HEK293 (cell line): ENCODE measurements at regions not wholly inside any gene's neighbourhood (a gene's known extent, or its start where the extent isn't known, plus 50 kb on each side); places are given as distances from the start of the nearest gene placed in this dataset.

Experiments
- CTCF ChIA-PET: fragments of 350-600 bp; formaldehyde crosslinking; extraction: SDS; loops from one replicate; lab custom pipeline; 2021; ENCODE audit warnings: antibody characterized with exemption; lab: Yijun Ruan, JAX
- POLR2A ChIA-PET: fragments of 300-600 bp; formaldehyde crosslinking; extraction: SDS; loops from one replicate; lab custom pipeline; 2020; ENCODE audit warnings: antibody characterized with exemption, inconsistent platforms; lab: Yijun Ruan, JAX
- H3K27ac ChIP-seq: fragments of 200-500 bp; sonication (Bioruptor generic); 2 replicates; pipeline ENCODE4 v1.5.1; 2014; ENCODE audit warnings: low read depth, low read length, control low read depth, inconsistent platforms; ENCODE audit errors: extremely low read depth
- H3K36me3 ChIP-seq, 2 experiments: fragments of 200-500 bp in 1 of 2; sonication (Bioruptor generic) in 1 of 2; 1 replicate in 1 of 2; 2 replicates in 1 of 2; pipeline ENCODE4 v1.5.1; 2014 to 2017; ENCODE audit warnings: inconsistent platforms in 2 of 2, low read length in 2 of 2; ENCODE audit not compliant: control insufficient read depth in 2 of 2, insufficient read depth in 1 of 2
- H3K4me1 ChIP-seq: fragments of 200-500 bp; sonication (Bioruptor generic); 2 replicates; pipeline ENCODE4 v1.5.1; 2014; ENCODE audit warnings: mild to moderate bottlenecking, low read length, inconsistent platforms; ENCODE audit not compliant: control insufficient read depth, insufficient read depth
- H3K4me3 ChIP-seq: 2 replicates; pipeline ENCODE4 v1.5.1; 2011; ENCODE audit warnings: low read depth, mild to moderate bottlenecking, control low read depth, low read length, moderate library complexity
- H3K9me3 ChIP-seq: fragments of 200-500 bp; sonication (Bioruptor generic); 2 replicates; pipeline ENCODE4 v1.5.1; 2014; ENCODE audit warnings: low read depth, low read length, inconsistent platforms; ENCODE audit not compliant: control insufficient read depth, insufficient read depth
- GLI2 ChIP-seq: fragments of 450-650 bp; formaldehyde crosslinking; IDR thresholded peaks from 2 replicates; pipeline ENCODE4; 2017; ENCODE audit warnings: missing biosample characterization, missing genetic modification characterization, low read depth, borderline replicate concordance
- KLF16 ChIP-seq: fragments of 450-650 bp; formaldehyde crosslinking; IDR thresholded peaks from 2 replicates; pipeline ENCODE4 v1.5.1; 2017; ENCODE audit warnings: missing biosample characterization, missing genetic modification characterization
- PRDM6 ChIP-seq: fragments of 450-650 bp; formaldehyde crosslinking; IDR thresholded peaks from 2 replicates; pipeline ENCODE4 v1.5.1; 2017; ENCODE audit warnings: missing biosample characterization, missing genetic modification characterization
- SETDB1 ChIP-seq: IDR thresholded peaks from one replicate; pipeline ENCODE4 v1.6.1; 2017; ENCODE audit warnings: mild to moderate bottlenecking, low read length, moderate library complexity, mixed read lengths; ENCODE audit not compliant: insufficient read length
- ZNF10 ChIP-seq: fragments of 450-650 bp; formaldehyde crosslinking; IDR thresholded peaks from 2 replicates; pipeline ENCODE4 v1.5.1; 2017; ENCODE audit warnings: missing biosample characterization, missing genetic modification characterization
- ZNF157 ChIP-seq: fragments of 450-650 bp; formaldehyde crosslinking; IDR thresholded peaks from 2 replicates; pipeline ENCODE4 v1.5.1; 2016; ENCODE audit warnings: missing biosample characterization, missing genetic modification characterization
- ZNF202 ChIP-seq: fragments of 450-650 bp; formaldehyde crosslinking; IDR thresholded peaks from 2 replicates; pipeline ENCODE4 v1.5.1; 2016; ENCODE audit warnings: missing biosample characterization, missing genetic modification characterization, borderline replicate concordance
- ZNF239 ChIP-seq: fragments of 450-650 bp; formaldehyde crosslinking; IDR thresholded peaks from 2 replicates; pipeline ENCODE4 v1.5.1; 2016; ENCODE audit warnings: missing biosample characterization, missing genetic modification characterization
- ZNF292 ChIP-seq: fragments of 450-650 bp; formaldehyde crosslinking; IDR thresholded peaks from 2 replicates; pipeline ENCODE4 v1.5.1; 2016; ENCODE audit warnings: low read depth, missing biosample characterization, missing genetic modification characterization, borderline replicate concordance
- ZNF366 ChIP-seq: fragments of 450-650 bp; formaldehyde crosslinking; conservative IDR thresholded peaks from 2 replicates; pipeline ENCODE4 v1.5.1; 2016; ENCODE audit warnings: missing biosample characterization, missing genetic modification characterization
- ZNF391 ChIP-seq: fragments of 450-650 bp; formaldehyde crosslinking; IDR thresholded peaks from 2 replicates; pipeline ENCODE4 v1.5.1; 2016; ENCODE audit warnings: low read depth, missing biosample characterization, missing genetic modification characterization, borderline replicate concordance
- ZNF426 ChIP-seq: fragments of 450-650 bp; formaldehyde crosslinking; IDR thresholded peaks from 2 replicates; pipeline ENCODE4 v1.5.1; 2017; ENCODE audit warnings: missing biosample characterization, missing genetic modification characterization, mild to moderate bottlenecking, inconsistent platforms, moderate library complexity
- ZNF529 ChIP-seq: fragments of 450-650 bp; formaldehyde crosslinking; IDR thresholded peaks from 2 replicates; pipeline ENCODE4 v1.5.1; 2017; ENCODE audit warnings: missing genetic modification characterization, missing biosample characterization; ENCODE audit not compliant: insufficient replicate concordance
- ZNF791 ChIP-seq: fragments of 450-650 bp; formaldehyde crosslinking; IDR thresholded peaks from 2 replicates; pipeline ENCODE4 v1.5.1; 2016; ENCODE audit warnings: missing biosample characterization, missing genetic modification characterization

GRCh38 chr12:94039199-94039840, 109.1 kb upstream of the PLXNC1 start:
- CTCF ChIA-PET: no interaction called here
- no peaks in the 10 kb centered on the region for H3K9me3 ChIP-seq
- no peaks in the 10 kb centered on the region for H3K36me3 ChIP-seq
- H3K4me1 ChIP-seq: no peaks in the 10 kb centered on the region
- POLR2A ChIA-PET: no interaction called here
- TF ChIP-seq SETDB1 (peak; percentile 47), ZNF10 (tag by site-specific recombination) (peak; percentile 71; the same call in 1 of the 2 replicates), ZNF292 (tag by site-specific recombination) (no peak), PRDM6 (tag by site-specific recombination) (no peak)
- TF ChIP-seq, all 188 proteins: peak for 2
- Histone ChIP-seq H3K27ac (no peak overlapping the region), H3K4me3 (no peak overlapping the region)

- no peak overlapping the region for H3K27ac ChIP-seq
- no peaks in the 10 kb centered on the region for H3K36me3 ChIP-seq
- POLR2A ChIA-PET: no interaction called here
- no peak overlapping the region for H3K4me3 ChIP-seq
- no peaks in the 10 kb centered on the region for H3K9me3 ChIP-seq
- TF ChIP-seq ZNF529 (tag by site-specific recombination): no peak
- no peaks in the 10 kb centered on the region for H3K4me1 ChIP-seq
- CTCF ChIA-PET: no interaction called here
These were observed 108.5 kb upstream of the PLXNC1 start for GRCh38 chr12:94039914-94040313.

- H3K4me1 ChIP-seq: no peaks in the 10 kb centered on the region
- CTCF ChIA-PET: no interaction called here
These were observed 106.5 kb upstream of the PLXNC1 start for GRCh38 chr12:94041850-94042249.

GRCh38 chr12:94042321-94042720, 106.1 kb upstream of the PLXNC1 start:
- H3K27ac ChIP-seq: no peak overlapping the region
- TF ChIP-seq ZNF391 (tag by site-specific recombination) (no peak), GLI2 (no peak), ZNF366 (tag by site-specific recombination) (no peak), ZNF426 (no peak), ZNF157 (tag by site-specific recombination) (no peak), KLF16 (no peak), ZNF239 (no peak), ZNF202 (tag by site-specific recombination) (no peak), ZNF791 (no peak)
- ChIA-PET CTCF (interaction anchor here (0.6 to 0.7 kb wide), 2 partner anchors 35 to 944 kb away, joined by 3 to 6 read pairs; no protein-coding TSS in a partner anchor), POLR2A (no interaction called here)
- no peaks in the 10 kb centered on the region for H3K9me3 ChIP-seq
- no peaks in the 10 kb centered on the region for H3K4me1 ChIP-seq
- H3K36me3 ChIP-seq: no peaks in the 10 kb centered on the region
- H3K4me3 ChIP-seq: no peak overlapping the region

More at GRCh38 chr12:94041850-94042249, 106.5 kb upstream of the PLXNC1 start:
- no peaks in the 10 kb centered on the region for H3K36me3 ChIP-seq
- no peak overlapping the region for H3K4me3 ChIP-seq
- H3K27ac ChIP-seq: no peak overlapping the region
- TF ChIP-seq SETDB1: no peak
- TF ChIP-seq, all 188 proteins: peak for 0
- POLR2A ChIA-PET: no interaction called here
- no peaks in the 10 kb centered on the region for H3K9me3 ChIP-seq
